Epithelial cell of proximal tubule (primary cell): ENCODE measurements at regions not wholly inside any gene's neighbourhood (a gene's known extent, or its start where the extent isn't known, plus 50 kb on each side); places are given as distances from the start of the nearest gene placed in this dataset.

ENCODE experiments used
- DNase-seq: peaks from one replicate; pipeline ENCODE4 v3.0.0-alpha.2; 2011; ENCODE audit warnings: low read depth
- H3K4me3 ChIP-seq: 2 replicates; pipeline ENCODE4 v1.5.1; 2011; ENCODE audit warnings: low read depth, mild to moderate bottlenecking, low read length
- TF ChIP-seq, protein P1 (sequence below): conservative IDR thresholded peaks from 2 replicates; pipeline ENCODE4 v1.5.1; 2012; ENCODE audit warnings: low read depth, mild to moderate bottlenecking, low read length

DNA sequence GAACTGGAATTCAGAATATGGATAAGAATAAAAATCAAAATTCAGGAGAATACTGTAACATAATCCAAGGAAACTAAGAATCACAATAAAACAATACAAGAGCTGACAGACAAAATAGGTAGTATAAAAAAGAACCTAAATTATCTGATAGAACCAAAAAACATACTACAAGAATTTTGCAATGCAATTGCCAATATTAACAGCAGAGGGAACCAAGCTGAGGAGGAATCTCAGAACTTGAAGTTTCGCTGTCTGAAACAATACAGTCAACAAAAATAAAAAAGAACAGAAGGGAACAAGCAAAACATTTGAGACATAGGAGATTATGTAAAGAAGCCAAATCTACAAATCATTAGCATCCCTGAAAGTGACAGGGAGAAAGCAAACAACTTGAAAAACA lies 84.1 kb upstream of the GALNT13 start:
- H3K4me3 ChIP-seq, result no peak overlapping the region
- DNase-seq, result no peak
- TF ChIP-seq, protein P1, sequence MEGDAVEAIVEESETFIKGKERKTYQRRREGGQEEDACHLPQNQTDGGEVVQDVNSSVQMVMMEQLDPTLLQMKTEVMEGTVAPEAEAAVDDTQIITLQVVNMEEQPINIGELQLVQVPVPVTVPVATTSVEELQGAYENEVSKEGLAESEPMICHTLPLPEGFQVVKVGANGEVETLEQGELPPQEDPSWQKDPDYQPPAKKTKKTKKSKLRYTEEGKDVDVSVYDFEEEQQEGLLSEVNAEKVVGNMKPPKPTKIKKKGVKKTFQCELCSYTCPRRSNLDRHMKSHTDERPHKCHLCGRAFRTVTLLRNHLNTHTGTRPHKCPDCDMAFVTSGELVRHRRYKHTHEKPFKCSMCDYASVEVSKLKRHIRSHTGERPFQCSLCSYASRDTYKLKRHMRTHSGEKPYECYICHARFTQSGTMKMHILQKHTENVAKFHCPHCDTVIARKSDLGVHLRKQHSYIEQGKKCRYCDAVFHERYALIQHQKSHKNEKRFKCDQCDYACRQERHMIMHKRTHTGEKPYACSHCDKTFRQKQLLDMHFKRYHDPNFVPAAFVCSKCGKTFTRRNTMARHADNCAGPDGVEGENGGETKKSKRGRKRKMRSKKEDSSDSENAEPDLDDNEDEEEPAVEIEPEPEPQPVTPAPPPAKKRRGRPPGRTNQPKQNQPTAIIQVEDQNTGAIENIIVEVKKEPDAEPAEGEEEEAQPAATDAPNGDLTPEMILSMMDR, result no peak

DNA sequence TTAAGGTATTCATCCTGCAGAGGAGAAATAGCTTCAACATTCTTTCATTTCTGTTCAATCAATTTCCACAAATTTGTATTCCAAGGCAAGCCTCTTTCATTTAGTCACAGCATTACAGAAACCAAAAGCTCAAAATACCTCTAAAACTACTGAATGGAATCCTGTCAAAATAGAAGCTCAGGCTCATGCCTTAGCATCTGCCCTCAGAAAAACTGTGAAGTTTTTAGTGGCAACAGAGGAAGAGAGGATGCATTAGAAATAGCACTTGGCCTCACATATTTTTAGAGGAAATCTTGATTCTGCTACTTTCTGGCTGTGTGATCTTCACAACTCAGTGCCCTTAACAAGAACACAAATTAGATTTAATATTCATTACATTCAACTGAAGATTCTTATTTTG lies 69.1 kb upstream of the GALNT13 start:
- TF ChIP-seq, protein P1, result no peak
- H3K4me3 ChIP-seq, result no peak overlapping the region
- DNase-seq, result no peak

DNA sequence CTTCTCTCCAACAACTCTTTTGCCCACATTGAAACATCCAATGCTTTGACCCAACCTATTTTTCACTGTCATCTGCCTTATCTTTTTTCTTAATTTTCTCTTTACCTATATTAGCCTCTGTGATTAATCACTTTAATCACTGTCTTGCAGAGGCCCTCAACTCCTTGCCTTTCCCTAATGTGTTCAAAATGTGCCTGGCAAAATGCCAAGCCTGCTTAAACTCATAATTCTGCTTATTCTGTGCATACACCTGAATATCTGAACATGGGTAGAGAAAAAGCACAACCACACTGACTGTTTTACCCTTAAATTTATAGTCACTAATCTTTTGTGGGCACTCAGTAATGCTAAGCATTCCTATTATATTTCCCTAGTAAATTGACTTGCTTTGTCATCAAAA lies 63.0 kb upstream of the GALNT13 start:
- DNase-seq, result no peak
- TF ChIP-seq, protein P1, result no peak
- H3K4me3 ChIP-seq, result no peak overlapping the region

DNA sequence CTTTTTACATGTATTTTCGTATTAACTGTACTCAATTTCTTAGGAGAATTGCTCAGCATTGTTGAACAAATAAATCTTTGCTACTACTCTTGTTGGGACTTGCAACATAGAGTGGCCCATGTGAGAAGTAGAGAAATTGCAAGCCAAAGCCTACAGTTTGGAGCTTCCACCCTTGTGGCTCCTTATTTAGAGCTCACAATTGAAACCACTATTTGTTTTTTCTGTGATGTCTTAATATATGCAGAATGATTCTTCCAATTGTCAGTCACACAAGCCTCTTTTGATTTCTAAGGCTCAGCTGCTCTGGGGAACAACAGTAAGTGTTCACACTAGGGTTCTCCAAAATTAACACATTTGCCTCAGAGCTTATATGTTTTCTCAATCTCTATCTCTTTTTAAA lies 60.2 kb upstream of the GALNT13 start:
- H3K4me3 ChIP-seq, result no peak overlapping the region
- TF ChIP-seq, protein P1, result no peak
- no peak for DNase-seq

DNA sequence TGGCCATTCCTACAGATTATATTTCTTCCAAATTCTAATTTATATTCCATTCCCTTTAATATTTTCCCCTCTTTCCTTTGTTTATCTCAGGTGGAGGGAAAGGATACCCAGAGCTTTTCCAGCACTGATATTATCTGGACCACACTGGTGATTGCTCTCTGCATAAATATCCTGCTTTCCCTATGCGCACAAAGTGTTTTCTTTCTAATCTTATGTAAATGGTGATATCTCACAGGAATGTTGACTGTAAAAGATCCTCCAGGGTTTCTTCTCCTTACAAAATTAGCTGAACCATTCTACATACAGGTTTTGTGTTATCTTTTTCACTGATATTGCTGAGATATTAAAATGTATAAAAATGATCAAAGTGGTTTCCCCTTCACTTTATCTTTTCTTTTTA lies 59.1 kb upstream of the GALNT13 start:
- H3K4me3 ChIP-seq, result no peak overlapping the region
- TF ChIP-seq, protein P1, result no peak
- no peak for DNase-seq

DNA sequence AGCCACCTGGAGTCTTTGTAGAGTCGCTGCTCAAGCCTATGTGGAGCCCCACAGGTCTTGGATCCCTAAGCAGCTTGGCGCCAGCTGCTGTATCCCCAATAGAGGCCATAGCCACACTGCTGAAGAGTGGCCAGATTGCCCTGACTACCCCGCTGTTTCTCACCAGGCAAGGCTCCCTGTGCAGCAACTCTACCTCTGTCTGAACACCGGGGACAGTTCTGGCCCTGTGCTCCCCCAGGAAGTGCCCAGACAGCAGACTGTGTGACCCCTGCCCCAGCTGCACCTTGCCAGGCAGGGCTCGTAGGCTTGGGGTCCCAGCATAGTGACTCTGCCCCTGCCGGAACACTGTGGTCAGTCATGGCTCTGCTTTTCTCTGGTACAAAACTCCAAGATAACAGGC lies 53.5 kb upstream of the GALNT13 start:
- H3K4me3 ChIP-seq, result no peak overlapping the region
- TF ChIP-seq, protein P1, result no peak
- no peak for DNase-seq

DNA sequence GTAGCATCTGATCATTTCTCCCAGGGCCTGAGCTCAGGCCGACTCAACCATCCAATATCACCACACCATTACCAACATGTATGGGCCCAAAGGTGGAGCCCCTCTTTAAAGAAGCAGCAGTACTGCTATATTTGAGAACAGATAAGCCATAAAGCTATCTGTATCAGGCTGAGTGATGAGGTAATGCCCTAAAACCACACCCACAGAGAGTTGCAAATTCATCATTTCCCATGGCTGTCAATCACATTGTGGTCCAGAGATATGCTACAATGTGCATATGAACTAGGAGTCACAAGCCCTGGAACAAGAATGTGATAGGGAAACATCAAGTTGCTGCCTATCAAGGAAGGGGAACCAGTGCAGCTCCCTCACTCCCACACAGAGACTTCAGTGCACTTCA lies 52.6 kb upstream of the GALNT13 start:
- H3K4me3 ChIP-seq, result no peak overlapping the region
- TF ChIP-seq, protein P1, result no peak
- no peak for DNase-seq
